SK-N-SH (cell line): ENCODE measurements at regions not wholly inside any gene's neighbourhood (a gene's known extent, or its start where the extent isn't known, plus 50 kb on each side); places are given as distances from the start of the nearest gene placed in this dataset.

Experiments
- POLR2AphosphoS5 ChIP-seq: IDR thresholded peaks from 2 replicates; pipeline ENCODE4 v1.6.1; 2012; ENCODE audit warnings: low read depth, low read length
- TF ChIP-seq, protein P1 (sequence below): fragments of 200-600 bp; sonication (generic); IDR thresholded peaks from 2 replicates; pipeline ENCODE4 v1.6.1; 2017; ENCODE audit warnings: antibody characterized with exemption, mild to moderate bottlenecking, moderate library complexity
- TF ChIP-seq, protein P2 (sequence below): IDR thresholded peaks from 2 replicates; pipeline ENCODE4 v1.6.1; 2012; ENCODE audit warnings: mild to moderate bottlenecking, low read depth, low read length, moderate library complexity

DNA sequence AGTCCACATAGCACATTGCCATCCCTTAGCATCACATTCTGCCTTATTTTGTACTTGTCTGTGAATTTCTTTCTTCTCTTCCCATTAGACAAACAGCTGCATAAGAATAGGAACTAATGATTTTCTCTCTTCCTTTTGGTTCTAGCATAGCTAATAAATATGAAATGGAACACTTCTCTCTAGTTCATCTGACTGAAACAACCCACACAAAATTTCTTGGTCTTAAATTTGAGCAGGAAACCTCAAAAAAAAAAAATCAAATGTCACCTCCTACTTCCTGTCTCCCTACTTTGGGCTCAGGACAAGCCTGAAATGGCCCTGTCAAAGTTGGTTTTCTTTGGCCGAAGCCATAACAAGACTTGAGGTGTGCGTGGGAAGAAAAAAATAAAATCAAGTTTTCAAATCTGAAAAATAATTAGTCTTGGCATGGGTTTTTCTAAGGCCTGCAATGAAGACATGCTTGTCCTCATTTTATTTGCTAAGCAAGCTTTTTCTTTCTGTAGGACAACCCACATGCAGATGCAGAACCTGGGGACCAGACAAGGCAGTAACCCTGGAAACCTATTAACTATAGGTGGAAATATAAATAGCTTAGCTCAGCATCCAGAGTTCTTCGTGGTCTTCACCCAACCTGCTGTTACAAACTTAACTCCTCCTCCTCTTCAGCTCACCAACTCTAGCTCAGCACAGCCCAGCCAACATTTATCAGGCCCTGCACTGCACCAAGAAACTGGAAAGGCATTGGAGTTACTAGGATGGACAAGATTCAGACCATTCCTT, 523.5 kb upstream of the KLF4 start:
- TF ChIP-seq, protein P1, sequence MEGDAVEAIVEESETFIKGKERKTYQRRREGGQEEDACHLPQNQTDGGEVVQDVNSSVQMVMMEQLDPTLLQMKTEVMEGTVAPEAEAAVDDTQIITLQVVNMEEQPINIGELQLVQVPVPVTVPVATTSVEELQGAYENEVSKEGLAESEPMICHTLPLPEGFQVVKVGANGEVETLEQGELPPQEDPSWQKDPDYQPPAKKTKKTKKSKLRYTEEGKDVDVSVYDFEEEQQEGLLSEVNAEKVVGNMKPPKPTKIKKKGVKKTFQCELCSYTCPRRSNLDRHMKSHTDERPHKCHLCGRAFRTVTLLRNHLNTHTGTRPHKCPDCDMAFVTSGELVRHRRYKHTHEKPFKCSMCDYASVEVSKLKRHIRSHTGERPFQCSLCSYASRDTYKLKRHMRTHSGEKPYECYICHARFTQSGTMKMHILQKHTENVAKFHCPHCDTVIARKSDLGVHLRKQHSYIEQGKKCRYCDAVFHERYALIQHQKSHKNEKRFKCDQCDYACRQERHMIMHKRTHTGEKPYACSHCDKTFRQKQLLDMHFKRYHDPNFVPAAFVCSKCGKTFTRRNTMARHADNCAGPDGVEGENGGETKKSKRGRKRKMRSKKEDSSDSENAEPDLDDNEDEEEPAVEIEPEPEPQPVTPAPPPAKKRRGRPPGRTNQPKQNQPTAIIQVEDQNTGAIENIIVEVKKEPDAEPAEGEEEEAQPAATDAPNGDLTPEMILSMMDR: no peak
- TF ChIP-seq, protein P2, sequence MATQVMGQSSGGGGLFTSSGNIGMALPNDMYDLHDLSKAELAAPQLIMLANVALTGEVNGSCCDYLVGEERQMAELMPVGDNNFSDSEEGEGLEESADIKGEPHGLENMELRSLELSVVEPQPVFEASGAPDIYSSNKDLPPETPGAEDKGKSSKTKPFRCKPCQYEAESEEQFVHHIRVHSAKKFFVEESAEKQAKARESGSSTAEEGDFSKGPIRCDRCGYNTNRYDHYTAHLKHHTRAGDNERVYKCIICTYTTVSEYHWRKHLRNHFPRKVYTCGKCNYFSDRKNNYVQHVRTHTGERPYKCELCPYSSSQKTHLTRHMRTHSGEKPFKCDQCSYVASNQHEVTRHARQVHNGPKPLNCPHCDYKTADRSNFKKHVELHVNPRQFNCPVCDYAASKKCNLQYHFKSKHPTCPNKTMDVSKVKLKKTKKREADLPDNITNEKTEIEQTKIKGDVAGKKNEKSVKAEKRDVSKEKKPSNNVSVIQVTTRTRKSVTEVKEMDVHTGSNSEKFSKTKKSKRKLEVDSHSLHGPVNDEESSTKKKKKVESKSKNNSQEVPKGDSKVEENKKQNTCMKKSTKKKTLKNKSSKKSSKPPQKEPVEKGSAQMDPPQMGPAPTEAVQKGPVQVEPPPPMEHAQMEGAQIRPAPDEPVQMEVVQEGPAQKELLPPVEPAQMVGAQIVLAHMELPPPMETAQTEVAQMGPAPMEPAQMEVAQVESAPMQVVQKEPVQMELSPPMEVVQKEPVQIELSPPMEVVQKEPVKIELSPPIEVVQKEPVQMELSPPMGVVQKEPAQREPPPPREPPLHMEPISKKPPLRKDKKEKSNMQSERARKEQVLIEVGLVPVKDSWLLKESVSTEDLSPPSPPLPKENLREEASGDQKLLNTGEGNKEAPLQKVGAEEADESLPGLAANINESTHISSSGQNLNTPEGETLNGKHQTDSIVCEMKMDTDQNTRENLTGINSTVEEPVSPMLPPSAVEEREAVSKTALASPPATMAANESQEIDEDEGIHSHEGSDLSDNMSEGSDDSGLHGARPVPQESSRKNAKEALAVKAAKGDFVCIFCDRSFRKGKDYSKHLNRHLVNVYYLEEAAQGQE: no peak
- no peak for TF ChIP-seq POLR2AphosphoS5
